GM12878 (cell line): ENCODE measurements at regions not wholly inside any gene's neighbourhood (a gene's known extent, or its start where the extent isn't known, plus 50 kb on each side); places are given as distances from the start of the nearest gene placed in this dataset.

Source experiments
- ATAC-seq: fragments of 200-7000 bp; cut with Tn5 transposase; 3 replicates; pipeline ENCODE4 v1.9.1; 2020; ENCODE audit warnings: mild to moderate bottlenecking, moderate library complexity
- BruUV-seq: library from RNA; stranded (reverse); fragments of 400-500 nt; replicated peaks from 2 replicates; lab custom pipeline; 2021; lab: Mats Ljungman, UMichigan
- CTCF ChIA-PET: fragments of 300-600 bp; sonication (Branson Sonifier 250); formaldehyde crosslinking; extraction: SDS; loops from one replicate; lab custom pipeline; 2021; ENCODE audit warnings: inconsistent platforms; lab: Yijun Ruan, JAX
- POLR2A ChIA-PET: fragments of 350-600 bp; formaldehyde crosslinking; extraction: SDS; loops from one replicate; lab custom pipeline; 2021; ENCODE audit warnings: inconsistent platforms; lab: Charles Lee
- RAD21 ChIA-PET: fragments of 300-600 bp; sonication (Branson Sonifier 250); formaldehyde crosslinking; loops from one replicate; lab custom pipeline; 2023; ENCODE audit warnings: antibody characterized with exemption; ENCODE audit not compliant: unreplicated experiment; lab: Charles Lee
- SMC1A ChIA-PET: fragments of 300-600 bp; sonication (Branson Sonifier 250); formaldehyde crosslinking; loops from one replicate; lab custom pipeline; 2023; ENCODE audit not compliant: unreplicated experiment, uncharacterized antibody; lab: Charles Lee
- DNase-seq: peaks from one replicate; pipeline ENCODE4 v3.0.0-alpha.2; 2011; ENCODE audit warnings: low read depth, low spot score
- FAIRE-seq: peaks from 3 replicates; lab custom pipeline; 2011; peaks lifted over from hg19 to GRCh38; lab: Jason Lieb, UNC
- H2AFZ ChIP-seq: 2 replicates; pipeline ENCODE4 v1.6.0; 2011; ENCODE audit warnings: low read depth, low read length, control low read depth; ENCODE audit not compliant: control insufficient read depth
- H3K27ac ChIP-seq: 2 replicates; pipeline ENCODE4 v1.5.1; 2011; ENCODE audit warnings: control low read depth; ENCODE audit not compliant: control insufficient read depth, insufficient read depth
- H3K27me3 ChIP-seq, 2 experiments: replicated peaks in 1 of 2; 2 replicates each; pipeline versions ENCODE4 v1.6.0 to v1.6.1; 2011; ENCODE audit warnings: low read length in 1 of 2; ENCODE audit not compliant: control insufficient read depth in 2 of 2, insufficient read depth in 2 of 2
- H3K36me3 ChIP-seq, 2 experiments: 2 replicates each; pipeline ENCODE4 v1.5.1; 2011; ENCODE audit warnings: low read length in 1 of 2; ENCODE audit not compliant: control insufficient read depth in 2 of 2, insufficient read depth in 2 of 2
- H3K4me1 ChIP-seq: 2 replicates; pipeline ENCODE4 v1.6.1; 2011; ENCODE audit warnings: mild to moderate bottlenecking, low read length, moderate library complexity, mixed read lengths; ENCODE audit not compliant: control insufficient read depth, insufficient read depth
- H3K4me2 ChIP-seq: 2 replicates; pipeline ENCODE4 v1.6.0; 2011; ENCODE audit warnings: control low read depth; ENCODE audit not compliant: control insufficient read depth, insufficient read depth
- H3K4me3 ChIP-seq: fragments of 200-600 bp; sonication (generic); 2 replicates; pipeline ENCODE4 v1.5.1; 2016
- H3K79me2 ChIP-seq: 2 replicates; pipeline ENCODE4 v1.6.0; 2011; ENCODE audit warnings: low read length; ENCODE audit not compliant: control insufficient read depth, insufficient read depth
- H3K9ac ChIP-seq: 2 replicates; pipeline ENCODE4 v1.8.0; 2011; ENCODE audit warnings: low read length, control low read depth, mixed read lengths; ENCODE audit not compliant: control insufficient read depth, insufficient read depth
- H3K9me3 ChIP-seq: replicated peaks from 3 replicates; pipeline ENCODE4 v1.5.1; 2011; ENCODE audit warnings: mild to moderate bottlenecking, low read length; ENCODE audit not compliant: control insufficient read depth, insufficient read depth
- H4K20me1 ChIP-seq: 2 replicates; pipeline ENCODE4 v1.6.0; 2011; ENCODE audit not compliant: control insufficient read depth, insufficient read depth
- CBFB ChIP-seq: IDR thresholded peaks from 2 replicates; pipeline ENCODE4 v1.6.1; 2016; ENCODE audit warnings: antibody characterized with exemption, low read depth
- E4F1 ChIP-seq: fragments of 450-650 bp; IDR thresholded peaks from 2 replicates; pipeline ENCODE4 v1.6.1; 2018; ENCODE audit warnings: borderline replicate concordance, mild to moderate bottlenecking; ENCODE audit not compliant: partially characterized antibody
- EED ChIP-seq: sonication (generic); IDR thresholded peaks from 2 replicates; pipeline ENCODE4 v1.6.1; 2016; ENCODE audit warnings: antibody characterized with exemption, low read depth
- EGR1 ChIP-seq, 2 experiments: IDR thresholded peaks; 1 replicate in 1 of 2; 2 replicates in 1 of 2; pipeline ENCODE4 v1.6.1; 2011 to 2012; ENCODE audit warnings: low read depth in 2 of 2, low read length in 2 of 2, borderline replicate concordance in 1 of 2, mild to moderate bottlenecking in 1 of 2, moderate library complexity in 1 of 2
- HSF1 ChIP-seq: fragments of 150-350 bp; IDR thresholded peaks from 2 replicates; pipeline ENCODE4 v1.6.1; 2014; ENCODE audit warnings: mild to moderate bottlenecking, low read depth, low read length
- LARP7 ChIP-seq: fragments of 450-650 bp; IDR thresholded peaks from 2 replicates; pipeline ENCODE4 v1.6.1; 2017; ENCODE audit warnings: mild to moderate bottlenecking
- NFYA ChIP-seq: IDR thresholded peaks from 2 replicates; pipeline ENCODE4 v1.6.1; 2011; ENCODE audit warnings: low read depth, mild to moderate bottlenecking, low read length, improper control_type of control experiment, borderline replicate concordance
- NKRF ChIP-seq: fragments of 450-650 bp; conservative IDR thresholded peaks from 2 replicates; pipeline ENCODE4 v1.6.1; 2017; ENCODE audit warnings: mild to moderate bottlenecking, moderate library complexity
- NR2F1 ChIP-seq: fragments of 450-650 bp; conservative IDR thresholded peaks from 2 replicates; pipeline ENCODE4 v1.6.1; 2017; ENCODE audit warnings: mild to moderate bottlenecking
- POLR2AphosphoS5 ChIP-seq: IDR thresholded peaks from 2 replicates; pipeline ENCODE4 v1.6.1; 2011; ENCODE audit warnings: mild to moderate bottlenecking, low read length, inconsistent platforms
- RBBP5 ChIP-seq: fragments of 200-600 bp; sonication (generic); conservative IDR thresholded peaks from 2 replicates; pipeline ENCODE4 v1.6.1; 2016
- RELA ChIP-seq: fragments of 450-650 bp; IDR thresholded peaks from 2 replicates; pipeline ENCODE4 v1.8.0; 2014; ENCODE audit warnings: borderline replicate concordance; ENCODE audit not compliant: partially characterized antibody
- SMAD1 ChIP-seq: fragments of 450-650 bp; IDR thresholded peaks from 2 replicates; pipeline ENCODE4 v1.6.1; 2018; ENCODE audit warnings: mild to moderate bottlenecking, low read depth; ENCODE audit not compliant: partially characterized antibody
- SMC3 ChIP-seq: IDR thresholded peaks from 2 replicates; pipeline ENCODE4 v1.6.1; 2011; ENCODE audit warnings: low read length, improper control_type of control experiment, borderline replicate concordance
- TCF3 ChIP-seq: IDR thresholded peaks from 2 replicates; pipeline ENCODE4 v1.6.1; 2012; ENCODE audit warnings: low read depth, mild to moderate bottlenecking, low read length, borderline replicate concordance; ENCODE audit not compliant: insufficient read depth
- ZBED1 ChIP-seq: IDR thresholded peaks from 2 replicates; pipeline ENCODE4 v1.6.1; 2016; ENCODE audit warnings: borderline replicate concordance
- ZNF207 ChIP-seq: fragments of 450-650 bp; IDR thresholded peaks from 2 replicates; pipeline ENCODE4 v1.6.1; 2014; ENCODE audit warnings: antibody characterized with exemption, mild to moderate bottlenecking, borderline replicate concordance
- whole genome bisulfite sequencing: methylation state at CpG from one replicate; pipeline ENCODE4 v1.1.6; 2016; ENCODE audit warnings: low lambda C conversion rate; ENCODE audit not compliant: insufficient replicate concordance, insufficient coverage; ENCODE audit errors: missing lambda C conversion rate; 5-methylcytosine and 5-hydroxymethylcytosine counted together
- in situ Hi-C: fragments of 300-500 bp; cut with MboI; formaldehyde crosslinking; loops from 9 replicates; pipeline ENCODE4 v1.14.3; 2018; ENCODE audit warnings: mixed read lengths
- intact Hi-C: fragments of 100-400 bp; cut with micrococcal nuclease; formaldehyde crosslinking; loops from one replicate; pipeline ENCODE4 v1.14.2; 2022; ENCODE audit not compliant: unreplicated experiment

- no peak for TF ChIP-seq E4F1
- no peak for TF ChIP-seq SMC3
- TF ChIP-seq TCF3, result no peak
- TF ChIP-seq, all 136 proteins: peak for 0
Measured at GRCh38 chr4:12409507-12410190, 981.0 kb upstream of the HS3ST1 start (continued).

GRCh38 chr4:12408364-12408763 lies 979.7 kb upstream of the HS3ST1 start:
- Histone ChIP-seq H3K27me3 (no peaks in the 10 kb centered on the region), H2AFZ (no peak overlapping the region), H4K20me1 (no peaks in the 10 kb centered on the region), H3K79me2 (no peaks in the 10 kb centered on the region), H3K36me3 (no peaks in the 10 kb centered on the region), H3K4me3 (no peak overlapping the region), H3K4me2 (no peak overlapping the region), H3K9ac (no peak overlapping the region), H3K9me3 (no peaks in the 10 kb centered on the region), H3K4me1 (no peaks in the 10 kb centered on the region), H3K27ac (no peak overlapping the region)
- intact Hi-C loops (no loop called here), in situ Hi-C loops (no loop called here)
- no peak for ATAC-seq
- DNase-seq, result no peak
- no peak for FAIRE-seq
- BruUV-seq, result no TSS peak
- 11% methylated on average over 1 of the region's 1 CpG for WGBS
- POLR2A ChIA-PET, result interaction anchor here (0.6 kb wide), 1 partner anchor 22 kb away, joined by 3 read pairs; no protein-coding TSS in a partner anchor
- RAD21 ChIA-PET, result no interaction called here
- CTCF ChIA-PET, result no interaction called here
- SMC1A ChIA-PET, result no interaction called here
- TF ChIP-seq CBFB (no peak), NFYA (no peak), ZNF207 (no peak), ZBED1 (no peak), LARP7 (no peak), POLR2AphosphoS5 (no peak), EED (no peak), HSF1 (no peak), NR2F1 (no peak), SMAD1 (no peak), EGR1 (IDR thresholded peaks at IDR 0.05; ENCODE audit: borderline replicate concordance in 1 of 2, low read depth in 2 of 2, low read length in 2 of 2) (no peak), NKRF (no peak), RBBP5 (no peak), RELA (no peak)
